IMR-90 (cell line): ENCODE measurements at regions not wholly inside any gene's neighbourhood (a gene's known extent, or its start where the extent isn't known, plus 50 kb on each side); places are given as distances from the start of the nearest gene placed in this dataset.

ENCODE experiments used
- ATAC-seq: fragments of 200-7000 bp; cut with Tn5 transposase; 2 replicates; pipeline ENCODE4 v1.9.1; 2020; ENCODE audit warnings: low read depth, mild to moderate bottlenecking, moderate library complexity
- BruUV-seq: library from RNA; stranded (reverse); fragments of 400-500 nt; replicated peaks from 2 replicates; lab custom pipeline; 2021; lab: Mats Ljungman, UMichigan
- CTCF ChIA-PET: fragments of 300-600 bp; formaldehyde crosslinking; extraction: SDS; loops from one replicate; lab custom pipeline; 2021; ENCODE audit warnings: antibody characterized with exemption; lab: Yijun Ruan, JAX
- POLR2A ChIA-PET: fragments of 300-600 bp; sonication (Branson Sonifier 250); formaldehyde crosslinking; loops from one replicate; lab custom pipeline; 2022; ENCODE audit warnings: antibody characterized with exemption; ENCODE audit not compliant: unreplicated experiment; lab: Charles Lee
- DNase-seq: peaks from one replicate; pipeline ENCODE4 v3.0.0; 2013
- H2AFZ ChIP-seq: replicated peaks from 2 replicates; pipeline ENCODE3; 2013; ENCODE audit warnings: low read length, mild to moderate bottlenecking; ENCODE audit not compliant: poor library complexity
- H2AK5ac ChIP-seq: 2 replicates; pipeline ENCODE4 v1.6.1; 2013; ENCODE audit warnings: low read depth, low read length, inconsistent platforms
- H2AK9ac ChIP-seq: replicated peaks from 2 replicates; pipeline ENCODE3; 2013; ENCODE audit warnings: mild to moderate bottlenecking, low read depth, low read length, moderate library complexity; ENCODE audit not compliant: poor library complexity
- H2BK120ac ChIP-seq: 2 replicates; pipeline ENCODE4 v1.6.1; 2013; ENCODE audit warnings: low read depth, low read length, inconsistent platforms
- H2BK15ac ChIP-seq: 3 replicates; pipeline ENCODE4 v1.6.1; 2013; ENCODE audit warnings: low read depth, low read length, inconsistent platforms
- H2BK20ac ChIP-seq: 2 replicates; pipeline ENCODE4 v1.6.1; 2013; ENCODE audit warnings: low read depth, mild to moderate bottlenecking, inconsistent platforms, low read length, moderate library complexity
- H2BK5ac ChIP-seq: 2 replicates; pipeline ENCODE4 v1.6.1; 2013; ENCODE audit warnings: mild to moderate bottlenecking, low read depth, low read length, inconsistent platforms; ENCODE audit not compliant: poor library complexity, severe bottlenecking
- H3K14ac ChIP-seq: replicated peaks from 2 replicates; pipeline ENCODE4 v1.6.1; 2013; ENCODE audit warnings: low read depth, low read length, inconsistent platforms
- H3K18ac ChIP-seq: 2 replicates; pipeline ENCODE4 v1.6.1; 2013; ENCODE audit warnings: low read depth, low read length, control low read depth
- H3K23ac ChIP-seq: 2 replicates; pipeline ENCODE4 v1.6.1; 2013; ENCODE audit warnings: low read depth, low read length, inconsistent platforms
- H3K27ac ChIP-seq: 2 replicates; pipeline ENCODE4 v1.5.1; 2013; ENCODE audit warnings: mild to moderate bottlenecking, control low read depth, low read length; ENCODE audit not compliant: insufficient read depth
- H3K27me3 ChIP-seq: 2 replicates; pipeline ENCODE4 v1.6.1; 2013; ENCODE audit warnings: low read length; ENCODE audit not compliant: control insufficient read depth, insufficient read depth
- H3K36me3 ChIP-seq: 2 replicates; pipeline ENCODE4 v1.6.1; 2013; ENCODE audit warnings: low read length, mixed read lengths; ENCODE audit not compliant: control insufficient read depth, insufficient read depth
- H3K4ac ChIP-seq: 2 replicates; pipeline ENCODE4 v1.6.1; 2013; ENCODE audit warnings: low read depth, low read length, inconsistent platforms
- H3K4me1 ChIP-seq: 2 replicates; pipeline ENCODE4 v1.6.1; 2013; ENCODE audit warnings: low read length, mixed read lengths; ENCODE audit not compliant: control insufficient read depth, insufficient read depth
- H3K4me2 ChIP-seq: 2 replicates; pipeline ENCODE4 v1.6.1; 2013; ENCODE audit warnings: low read depth, mild to moderate bottlenecking, control low read depth, low read length, moderate library complexity
- H3K4me3 ChIP-seq: 2 replicates; pipeline ENCODE4 v1.5.1; 2013; ENCODE audit warnings: low read depth, mild to moderate bottlenecking, control low read depth, low read length, moderate library complexity; ENCODE audit not compliant: insufficient read depth
- H3K56ac ChIP-seq: 2 replicates; pipeline ENCODE4 v1.6.1; 2013; ENCODE audit warnings: low read length, inconsistent platforms; ENCODE audit not compliant: insufficient read depth; ENCODE audit errors: extremely low read depth
- H3K79me1 ChIP-seq, 2 experiments: 2 replicates each; pipeline ENCODE4 v1.6.1; 2013; ENCODE audit warnings: low read length in 2 of 2, inconsistent platforms in 1 of 2, low read depth in 1 of 2
- H3K9ac ChIP-seq: 2 replicates; pipeline ENCODE4 v1.6.1; 2013; ENCODE audit warnings: low read depth, low read length, control low read depth
- H3K9me1 ChIP-seq: 2 replicates; pipeline ENCODE4 v1.6.1; 2013; ENCODE audit warnings: low read length, inconsistent platforms; ENCODE audit not compliant: insufficient read depth
- H3K9me3 ChIP-seq: 2 replicates; pipeline ENCODE4 v1.6.1; 2013; ENCODE audit warnings: low read length; ENCODE audit not compliant: control insufficient read depth, insufficient read depth
- H4K20me1 ChIP-seq: 2 replicates; pipeline ENCODE4 v1.6.1; 2013; ENCODE audit warnings: low read length, inconsistent platforms; ENCODE audit not compliant: insufficient read depth
- H4K5ac ChIP-seq: 2 replicates; pipeline ENCODE4 v1.6.1; 2013; ENCODE audit warnings: mild to moderate bottlenecking, low read depth, low read length, control low read depth
- H4K8ac ChIP-seq, 2 experiments: 2 replicates each; pipeline ENCODE4 v1.6.1; 2013; ENCODE audit warnings: low read depth in 2 of 2, low read length in 2 of 2, control low read depth in 1 of 2, inconsistent platforms in 1 of 2
- H4K91ac ChIP-seq: 2 replicates; pipeline ENCODE4 v1.6.1; 2013; ENCODE audit warnings: low read depth, low read length, inconsistent platforms; ENCODE audit not compliant: insufficient read depth
- BHLHE40 ChIP-seq: fragments of 150-350 bp; IDR thresholded peaks from 2 replicates; pipeline ENCODE4 v1.6.1; 2016; ENCODE audit warnings: mild to moderate bottlenecking, low read depth, low read length
- CEBPB ChIP-seq: IDR thresholded peaks from 2 replicates; pipeline ENCODE4 v1.6.1; 2012; ENCODE audit warnings: low read depth, low read length, improper control_type of control experiment
- CHD1 ChIP-seq: IDR thresholded peaks from 2 replicates; pipeline ENCODE4 v1.6.1; 2012; ENCODE audit warnings: low read depth, low read length, improper control_type of control experiment
- FOS ChIP-seq: fragments of 150-350 bp; IDR thresholded peaks from 2 replicates; pipeline ENCODE4 v1.6.1; 2016; ENCODE audit warnings: low read depth, low read length
- MAFK ChIP-seq: IDR thresholded peaks from 2 replicates; pipeline ENCODE4 v1.6.1; 2012; ENCODE audit warnings: low read depth, low read length, improper control_type of control experiment
- MAZ ChIP-seq: IDR thresholded peaks from 2 replicates; pipeline ENCODE4 v1.6.1; 2012; ENCODE audit warnings: low read depth, mild to moderate bottlenecking, low read length, improper control_type of control experiment, moderate library complexity, borderline replicate concordance
- MXI1 ChIP-seq: IDR thresholded peaks from 2 replicates; pipeline ENCODE4 v1.6.1; 2012; ENCODE audit warnings: low read depth, mild to moderate bottlenecking, low read length, moderate library complexity, borderline replicate concordance
- NFE2L2 ChIP-seq: fragments of 150-350 bp; IDR thresholded peaks from 2 replicates; pipeline ENCODE4 v1.6.1; 2016; ENCODE audit warnings: low read depth, mild to moderate bottlenecking, low read length
- POLR2A ChIP-seq: IDR thresholded peaks from 2 replicates; pipeline ENCODE4 v1.6.1; 2012; ENCODE audit warnings: mild to moderate bottlenecking, low read depth, low read length
- RAD21 ChIP-seq: IDR thresholded peaks from 2 replicates; pipeline ENCODE4 v1.6.1; 2012; ENCODE audit warnings: low read length, improper control_type of control experiment
- RCOR1 ChIP-seq: IDR thresholded peaks from 2 replicates; pipeline ENCODE4 v1.6.1; 2012; ENCODE audit warnings: mild to moderate bottlenecking, low read length, improper control_type of control experiment; ENCODE audit not compliant: insufficient replicate concordance
- RFX5 ChIP-seq: IDR thresholded peaks from 2 replicates; pipeline ENCODE4 v1.8.0; 2012; ENCODE audit warnings: low read depth, mild to moderate bottlenecking, low read length, moderate library complexity
- SMC3 ChIP-seq: fragments of 150-350 bp; IDR thresholded peaks from 2 replicates; pipeline ENCODE4 v1.6.1; 2016; ENCODE audit warnings: low read depth, mild to moderate bottlenecking, antibody characterized with exemption, low read length, moderate library complexity
- WGBS, 2 experiments: methylation state at CpG; one replicate each; pipeline versions ENCODE4 v1.1.5 to v1.1.7; 2013; ENCODE audit warnings: missing lambda C conversion rate in 2 of 2; ENCODE audit not compliant: insufficient read length in 1 of 2; ENCODE audit errors: extremely low coverage in 2 of 2; 5-methylcytosine and 5-hydroxymethylcytosine counted together
- dilution Hi-C: fragments of 300-500 bp; cut with HindIII; formaldehyde crosslinking; loops from one replicate; pipeline ENCODE4 v1.14.3; 2018; ENCODE audit warnings: low sequenced_read_pairs; ENCODE audit not compliant: unreplicated experiment
- in situ Hi-C: fragments of 300-500 bp; cut with MboI; formaldehyde crosslinking; loops from 3 replicates; pipeline ENCODE4 v1.14.3; 2019; ENCODE audit warnings: low sequenced_read_pairs, inconsistent platforms, mixed read lengths
- intact Hi-C: fragments of 100-400 bp; cut with micrococcal nuclease; formaldehyde crosslinking; loops from 2 replicates; pipeline ENCODE4 v1.10.0; 2022
- TF ChIP-seq, protein P1 (sequence below): fragments of 150-350 bp; IDR thresholded peaks from 2 replicates; pipeline ENCODE4 v1.6.1; 2017; ENCODE audit warnings: mild to moderate bottlenecking, antibody characterized with exemption, low read length, low read depth
- TF ChIP-seq, protein P2 (sequence below): fragments of 150-350 bp; IDR thresholded peaks from 2 replicates; pipeline ENCODE4 v1.6.1; 2016; ENCODE audit warnings: low read depth, mild to moderate bottlenecking, low read length, moderate library complexity, borderline replicate concordance
- TF ChIP-seq, protein P3 (sequence below): conservative IDR thresholded peaks from 2 replicates; pipeline ENCODE4 v1.5.1; 2012; ENCODE audit warnings: mild to moderate bottlenecking, low read depth, low read length, improper control_type of control experiment

DNA sequence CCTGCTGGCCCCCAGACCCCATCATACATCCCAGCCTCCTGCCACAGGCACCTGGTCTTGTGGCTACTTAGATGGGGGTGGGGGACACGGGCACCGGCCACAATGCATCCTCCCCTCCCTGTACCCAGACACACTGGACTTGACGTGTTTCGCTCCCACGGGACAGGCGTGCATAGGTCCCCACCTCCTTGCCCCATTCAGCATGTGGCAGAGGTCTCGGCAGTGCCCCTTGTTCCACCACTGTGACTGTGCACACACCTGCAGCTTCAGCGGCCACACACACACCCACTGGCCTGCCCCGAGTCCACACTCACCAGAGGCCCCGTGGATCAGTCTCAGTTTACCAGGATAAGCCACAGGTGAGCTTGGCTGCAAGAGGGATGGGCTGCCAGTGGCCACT, 109.6 kb downstream of the ENGASE start:
- H3K4ac ChIP-seq, result no peak overlapping the region
- no peak overlapping the region for H2BK20ac ChIP-seq
- H4K91ac ChIP-seq, result no peak overlapping the region
- no peak overlapping the region for H3K9ac ChIP-seq
- no peak overlapping the region for H4K5ac ChIP-seq
- no peaks in the 10 kb centered on the region for H3K9me1 ChIP-seq
- H4K8ac ChIP-seq, result no peak overlapping the region
- no peak overlapping the region for H3K56ac ChIP-seq
- no TSS peak for BruUV-seq
- no peak overlapping the region for H2BK5ac ChIP-seq
- H3K14ac ChIP-seq, result no peak overlapping the region
- H3K79me1 ChIP-seq, result no peaks in the 10 kb centered on the region
- H2AK9ac ChIP-seq, result no peak overlapping the region
- H3K9me3 ChIP-seq, result no peaks in the 10 kb centered on the region
- H2AFZ ChIP-seq, result no peak overlapping the region
- H3K23ac ChIP-seq, result no peak overlapping the region
- H3K27ac ChIP-seq, result no peak overlapping the region
- no peak overlapping the region for H2BK120ac ChIP-seq
- dilution Hi-C loops, result no loop called here
- DNase-seq (no peak), ATAC-seq (no peak)
- no peak overlapping the region for H2AK5ac ChIP-seq
- H2BK15ac ChIP-seq, result no peak overlapping the region
- intact Hi-C loops, result no loop called here
- H3K27me3 ChIP-seq, result peaks cover 43% of the 10 kb centered on the region
- no peak for TF ChIP-seq RCOR1
- no peak for TF ChIP-seq NFE2L2
- TF ChIP-seq, protein P1, sequence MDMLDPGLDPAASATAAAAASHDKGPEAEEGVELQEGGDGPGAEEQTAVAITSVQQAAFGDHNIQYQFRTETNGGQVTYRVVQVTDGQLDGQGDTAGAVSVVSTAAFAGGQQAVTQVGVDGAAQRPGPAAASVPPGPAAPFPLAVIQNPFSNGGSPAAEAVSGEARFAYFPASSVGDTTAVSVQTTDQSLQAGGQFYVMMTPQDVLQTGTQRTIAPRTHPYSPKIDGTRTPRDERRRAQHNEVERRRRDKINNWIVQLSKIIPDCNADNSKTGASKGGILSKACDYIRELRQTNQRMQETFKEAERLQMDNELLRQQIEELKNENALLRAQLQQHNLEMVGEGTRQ, result no peak
- no peak for TF ChIP-seq RFX5
- TF ChIP-seq MAZ, result no peak
- TF ChIP-seq, protein P2, sequence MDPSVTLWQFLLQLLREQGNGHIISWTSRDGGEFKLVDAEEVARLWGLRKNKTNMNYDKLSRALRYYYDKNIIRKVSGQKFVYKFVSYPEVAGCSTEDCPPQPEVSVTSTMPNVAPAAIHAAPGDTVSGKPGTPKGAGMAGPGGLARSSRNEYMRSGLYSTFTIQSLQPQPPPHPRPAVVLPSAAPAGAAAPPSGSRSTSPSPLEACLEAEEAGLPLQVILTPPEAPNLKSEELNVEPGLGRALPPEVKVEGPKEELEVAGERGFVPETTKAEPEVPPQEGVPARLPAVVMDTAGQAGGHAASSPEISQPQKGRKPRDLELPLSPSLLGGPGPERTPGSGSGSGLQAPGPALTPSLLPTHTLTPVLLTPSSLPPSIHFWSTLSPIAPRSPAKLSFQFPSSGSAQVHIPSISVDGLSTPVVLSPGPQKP, result no peak
- no peak for TF ChIP-seq MAFK
- TF ChIP-seq POLR2A, result no peak
- TF ChIP-seq BHLHE40, result no peak
- TF ChIP-seq, protein P3, sequence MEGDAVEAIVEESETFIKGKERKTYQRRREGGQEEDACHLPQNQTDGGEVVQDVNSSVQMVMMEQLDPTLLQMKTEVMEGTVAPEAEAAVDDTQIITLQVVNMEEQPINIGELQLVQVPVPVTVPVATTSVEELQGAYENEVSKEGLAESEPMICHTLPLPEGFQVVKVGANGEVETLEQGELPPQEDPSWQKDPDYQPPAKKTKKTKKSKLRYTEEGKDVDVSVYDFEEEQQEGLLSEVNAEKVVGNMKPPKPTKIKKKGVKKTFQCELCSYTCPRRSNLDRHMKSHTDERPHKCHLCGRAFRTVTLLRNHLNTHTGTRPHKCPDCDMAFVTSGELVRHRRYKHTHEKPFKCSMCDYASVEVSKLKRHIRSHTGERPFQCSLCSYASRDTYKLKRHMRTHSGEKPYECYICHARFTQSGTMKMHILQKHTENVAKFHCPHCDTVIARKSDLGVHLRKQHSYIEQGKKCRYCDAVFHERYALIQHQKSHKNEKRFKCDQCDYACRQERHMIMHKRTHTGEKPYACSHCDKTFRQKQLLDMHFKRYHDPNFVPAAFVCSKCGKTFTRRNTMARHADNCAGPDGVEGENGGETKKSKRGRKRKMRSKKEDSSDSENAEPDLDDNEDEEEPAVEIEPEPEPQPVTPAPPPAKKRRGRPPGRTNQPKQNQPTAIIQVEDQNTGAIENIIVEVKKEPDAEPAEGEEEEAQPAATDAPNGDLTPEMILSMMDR, result no peak
- TF ChIP-seq RAD21, result no peak
- no peak for TF ChIP-seq SMC3
- no peak for TF ChIP-seq MXI1
- TF ChIP-seq CEBPB, result no peak
- no peak for TF ChIP-seq FOS
- no peak for TF ChIP-seq CHD1
- H3K18ac ChIP-seq, result no peak overlapping the region
- no peaks in the 10 kb centered on the region for H3K4me1 ChIP-seq
- H3K36me3 ChIP-seq, result no peaks in the 10 kb centered on the region
- no peak overlapping the region for H3K4me2 ChIP-seq
- H3K4me3 ChIP-seq, result no peak overlapping the region
- in situ Hi-C loops, result no loop called here
- no peaks in the 10 kb centered on the region for H4K20me1 ChIP-seq
- 31% methylated on average over 5 of the region's 10 CpGs; no CpG with 5 or more reads in 1 of the 2 experiments for WGBS, 2 experiments
- ChIA-PET POLR2A (no interaction called here), CTCF (no interaction called here)
